CD8-positive, alpha-beta memory T cell (primary cell): ENCODE measurements at regions not wholly inside any gene's neighbourhood (a gene's known extent, or its start where the extent isn't known, plus 50 kb on each side); places are given as distances from the start of the nearest gene placed in this dataset.

ENCODE experiments used
- CTCF ChIA-PET: fragments of 350-600 bp; sonication (Branson Sonifier 250); formaldehyde crosslinking; loops from one replicate; lab custom pipeline; 2021; ENCODE audit warnings: antibody characterized with exemption; lab: Charles Lee
- POLR2A ChIA-PET: fragments of 350-600 bp; sonication (Branson Sonifier 250); formaldehyde crosslinking; loops from one replicate; lab custom pipeline; 2021; ENCODE audit warnings: antibody characterized with exemption; lab: Charles Lee
- DNase-seq, 5 donors: peaks; one replicate each; pipeline versions ENCODE4 v3.0.0 to v3.0.0-alpha.2; 2020 to 2022; ENCODE audit warnings: mixed read lengths in 1 of 5
- H3K27ac ChIP-seq: one replicate; pipeline ENCODE4 v1.7.0; 2013; ENCODE audit warnings: low read depth, mild to moderate bottlenecking, low read length, moderate library complexity
- H3K27me3 ChIP-seq: 2 replicates; pipeline ENCODE4 v1.7.0; 2013; ENCODE audit warnings: low read length, mild to moderate bottlenecking; ENCODE audit not compliant: insufficient read depth, poor library complexity, severe bottlenecking
- H3K36me3 ChIP-seq: 2 replicates; pipeline ENCODE4 v1.7.0; 2013; ENCODE audit warnings: mild to moderate bottlenecking, low read length, moderate library complexity; ENCODE audit not compliant: insufficient read depth
- H3K4me1 ChIP-seq: 2 replicates; pipeline ENCODE4 v1.7.0; 2013; ENCODE audit warnings: mild to moderate bottlenecking, low read length, moderate library complexity; ENCODE audit not compliant: insufficient read depth
- H3K4me3 ChIP-seq: 2 replicates; pipeline ENCODE4 v1.7.0; 2013; ENCODE audit warnings: mild to moderate bottlenecking, low read length
- H3K9me3 ChIP-seq: 2 replicates; pipeline ENCODE4 v1.7.0; 2013; ENCODE audit warnings: mild to moderate bottlenecking, low read length
- H3K27ac Mint-ChIP-seq, 8 donors: one replicate each; pipeline ENCODE4 v1.8.0; 2020 to 2021; ENCODE audit warnings: mixed read lengths in 8 of 8, mild to moderate bottlenecking in 6 of 8, inconsistent platforms in 3 of 8, moderate library complexity in 3 of 8
- H3K27me3 Mint-ChIP-seq, 2 donors: one replicate each; pipeline ENCODE4 v1.8.0; 2020 to 2021; ENCODE audit warnings: mixed read lengths in 2 of 2, mild to moderate bottlenecking in 1 of 2, moderate library complexity in 1 of 2
- H3K36me3 Mint-ChIP-seq, 3 donors: one replicate each; pipeline ENCODE4 v1.8.0; 2020 to 2021; ENCODE audit warnings: mixed read lengths in 3 of 3, inconsistent platforms in 1 of 3, mild to moderate bottlenecking in 1 of 3
- H3K4me1 Mint-ChIP-seq, 3 donors: one replicate each; pipeline ENCODE4 v1.8.0; 2020 to 2021; ENCODE audit warnings: mixed read lengths in 3 of 3, inconsistent platforms in 1 of 3, mild to moderate bottlenecking in 1 of 3
- H3K4me3 Mint-ChIP-seq, 7 donors: one replicate each; pipeline ENCODE4 v1.8.0; 2020 to 2021; ENCODE audit warnings: mixed read lengths in 7 of 7, mild to moderate bottlenecking in 6 of 7, moderate library complexity in 4 of 7, inconsistent platforms in 2 of 7
- H3K9me3 Mint-ChIP-seq, 5 donors: one replicate each; pipeline ENCODE4 v1.8.0; 2020 to 2022; ENCODE audit warnings: mixed read lengths in 5 of 5, mild to moderate bottlenecking in 3 of 5, moderate library complexity in 2 of 5, inconsistent platforms in 1 of 5

DNA sequence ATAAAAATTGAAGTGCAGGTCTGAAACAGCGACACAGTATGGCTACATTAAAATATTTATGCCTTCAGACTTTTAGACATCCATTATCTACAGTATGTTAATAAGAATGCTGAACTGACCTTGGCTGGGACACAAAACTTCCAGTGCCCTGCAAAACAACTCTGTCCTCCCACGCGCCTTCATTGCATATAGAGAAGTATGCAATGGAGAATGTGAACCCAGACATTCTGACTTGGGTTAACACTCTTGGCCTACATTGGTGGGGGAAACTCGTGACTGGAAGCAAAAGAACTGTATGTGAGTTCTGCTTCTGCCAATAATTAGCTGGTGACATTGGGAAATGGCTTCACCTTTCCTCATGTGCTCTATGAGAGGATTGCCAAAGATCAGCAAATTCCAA lies 110.5 kb upstream of the SLC24A5 start:
- H3K4me1 Mint-ChIP-seq: no peaks in the 10 kb centered on the region
- H3K4me3 Mint-ChIP-seq: no peak overlapping the region
- POLR2A ChIA-PET: no interaction called here

DNA sequence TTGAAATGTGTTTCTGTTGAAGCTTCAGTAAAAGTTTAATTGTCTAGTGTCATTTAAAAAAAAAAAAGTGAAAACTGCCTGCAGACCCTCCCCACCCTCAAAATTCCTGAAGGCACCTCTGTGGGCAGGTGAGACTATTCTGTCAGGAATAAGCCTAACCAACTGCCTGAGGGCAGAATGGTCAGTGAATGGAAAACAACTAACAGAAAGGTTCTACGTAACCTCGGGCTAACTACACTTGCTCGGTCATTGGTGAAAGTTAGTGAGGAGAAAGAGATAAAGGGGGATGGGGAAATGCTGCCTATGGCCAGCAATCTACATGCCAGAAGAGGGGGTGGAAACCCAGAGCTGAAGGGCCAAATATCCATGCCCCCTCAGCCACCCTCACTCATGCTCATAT lies 108.6 kb upstream of the SLC24A5 start:
- Histone ChIP-seq H3K27ac (no peak overlapping the region), H3K9me3 (no peaks in the 10 kb centered on the region), H3K27me3 (no peaks in the 10 kb centered on the region), H3K4me1 (no peaks in the 10 kb centered on the region), H3K36me3 (no peaks in the 10 kb centered on the region), H3K4me3 (no peak overlapping the region)
- Mint-ChIP-seq H3K9me3 (peaks cover 0 to 3% (median 0%) of the 10 kb centered on the region in 5 donors), H3K4me3 (no peak overlapping the region), H3K27ac (no peak overlapping the region), H3K27me3 (peaks cover 0 to 2% of the 10 kb centered on the region in 2 donors), H3K4me1 (no peaks in the 10 kb centered on the region), H3K36me3 (no peaks in the 10 kb centered on the region)
- ChIA-PET CTCF (no interaction called here), POLR2A (no interaction called here)
- no peak for DNase-seq

More for the DNA sequence above, 110.5 kb upstream of the SLC24A5 start:
- Histone ChIP-seq H3K4me1 (no peaks in the 10 kb centered on the region), H3K36me3 (no peaks in the 10 kb centered on the region), H3K27me3 (no peaks in the 10 kb centered on the region), H3K4me3 (no peak overlapping the region), H3K27ac (no peak overlapping the region), H3K9me3 (no peaks in the 10 kb centered on the region)
- peaks cover 0 to 2% of the 10 kb centered on the region in 2 donors for H3K27me3 Mint-ChIP-seq
- peaks cover 0 to 3% (median 0%) of the 10 kb centered on the region in 5 donors for H3K9me3 Mint-ChIP-seq
- DNase-seq: no peak
- CTCF ChIA-PET: no interaction called here
- H3K36me3 Mint-ChIP-seq: no peaks in the 10 kb centered on the region
- no peak overlapping the region for H3K27ac Mint-ChIP-seq

DNA sequence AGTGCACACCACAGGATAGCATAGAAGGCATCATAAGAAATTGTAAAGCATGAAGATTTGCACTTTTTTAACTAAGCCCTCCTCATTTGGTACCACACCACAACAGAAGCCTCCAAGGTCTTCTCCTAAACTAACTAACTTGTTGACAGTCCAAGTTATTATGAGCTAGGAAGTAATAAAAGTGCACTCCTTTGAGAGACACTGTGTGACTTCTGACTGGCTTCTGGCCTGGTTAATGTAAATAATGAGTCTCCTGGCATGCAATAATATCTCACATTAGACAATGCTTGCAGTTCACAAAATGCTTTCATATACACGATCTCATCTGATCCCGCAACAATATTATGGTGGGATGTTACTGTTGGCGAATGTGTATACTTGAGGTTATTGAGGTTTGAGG lies 103.9 kb upstream of the SLC24A5 start:
- no peaks in the 10 kb centered on the region for H3K36me3 Mint-ChIP-seq
- peaks cover 0 to 2% (median 0%) of the 10 kb centered on the region in 5 donors for H3K9me3 Mint-ChIP-seq
- no peak for DNase-seq
- CTCF ChIA-PET: no interaction called here
- H3K27me3 Mint-ChIP-seq: peaks cover 0 to 2% of the 10 kb centered on the region in 2 donors
- Histone ChIP-seq H3K36me3 (no peaks in the 10 kb centered on the region), H3K27ac (no peak overlapping the region), H3K9me3 (no peaks in the 10 kb centered on the region), H3K27me3 (no peaks in the 10 kb centered on the region), H3K4me3 (no peak overlapping the region), H3K4me1 (no peaks in the 10 kb centered on the region)
- POLR2A ChIA-PET: no interaction called here
- H3K27ac Mint-ChIP-seq: no peak overlapping the region
- H3K4me1 Mint-ChIP-seq: no peaks in the 10 kb centered on the region
- no peak overlapping the region for H3K4me3 Mint-ChIP-seq

DNA sequence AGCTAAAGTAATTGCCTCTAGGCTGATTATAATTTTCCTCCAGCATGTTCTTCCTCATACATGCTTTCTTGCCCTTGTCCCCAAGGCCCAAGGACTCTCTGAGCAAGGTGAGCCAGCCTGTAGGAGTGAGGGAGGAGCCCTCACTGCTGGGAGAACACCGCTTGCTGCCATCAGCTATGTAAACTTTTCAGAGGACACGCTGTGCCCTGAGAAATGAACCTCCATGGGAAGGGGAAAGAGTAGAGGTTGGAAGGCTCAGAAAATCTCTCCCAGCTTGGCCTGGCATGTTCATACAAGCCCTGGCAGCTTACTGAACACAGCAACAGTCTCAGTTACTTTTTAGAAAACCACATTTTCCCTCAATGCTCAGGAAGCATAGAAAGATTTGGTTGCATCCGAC lies 103.0 kb upstream of the SLC24A5 start:
- H3K27ac Mint-ChIP-seq: no peak overlapping the region
- Histone ChIP-seq H3K27ac (no peak overlapping the region), H3K4me3 (no peak overlapping the region), H3K4me1 (no peaks in the 10 kb centered on the region), H3K9me3 (no peaks in the 10 kb centered on the region), H3K36me3 (no peaks in the 10 kb centered on the region), H3K27me3 (no peaks in the 10 kb centered on the region)
- peaks cover 0 to 2% (median under 1%) of the 10 kb centered on the region in 5 donors for H3K9me3 Mint-ChIP-seq
- H3K27me3 Mint-ChIP-seq: peaks cover 0 to 2% of the 10 kb centered on the region in 2 donors
- no peaks in the 10 kb centered on the region for H3K36me3 Mint-ChIP-seq
- H3K4me3 Mint-ChIP-seq: no peak overlapping the region
- no peaks in the 10 kb centered on the region for H3K4me1 Mint-ChIP-seq
- ChIA-PET CTCF (no interaction called here), POLR2A (no interaction called here)
- DNase-seq: no peak

DNA sequence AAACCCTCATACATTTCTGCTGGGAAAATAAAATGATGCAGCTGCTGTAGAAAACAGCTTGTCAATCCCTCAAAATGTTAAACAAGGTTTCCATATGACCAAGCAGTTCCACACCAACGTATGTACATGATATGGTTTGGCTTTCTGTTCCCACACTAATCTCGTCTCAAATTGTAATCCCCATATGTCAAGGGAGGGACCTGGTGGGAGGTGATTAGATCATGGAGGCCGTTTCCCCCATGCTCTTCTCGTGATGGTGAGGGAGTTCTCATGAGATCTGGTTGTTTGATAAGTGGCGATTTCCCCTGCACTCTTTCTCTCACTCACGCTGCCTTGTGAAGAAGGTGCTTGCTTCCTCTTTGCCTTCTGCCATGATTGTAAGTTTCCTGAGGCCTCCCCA lies 100.6 kb upstream of the SLC24A5 start:
- Mint-ChIP-seq H3K36me3 (no peaks in the 10 kb centered on the region), H3K9me3 (peaks cover 0 to 2% (median 0%) of the 10 kb centered on the region in 5 donors), H3K27me3 (no peaks in the 10 kb centered on the region), H3K27ac (no peak overlapping the region), H3K4me1 (no peaks in the 10 kb centered on the region), H3K4me3 (no peak overlapping the region)
- Histone ChIP-seq H3K27me3 (peaks cover 4% of the 10 kb centered on the region), H3K36me3 (no peaks in the 10 kb centered on the region), H3K27ac (no peak overlapping the region), H3K4me1 (no peaks in the 10 kb centered on the region), H3K9me3 (no peaks in the 10 kb centered on the region), H3K4me3 (no peak overlapping the region)
- ChIA-PET CTCF (no interaction called here), POLR2A (no interaction called here)
- DNase-seq: no peak

DNA sequence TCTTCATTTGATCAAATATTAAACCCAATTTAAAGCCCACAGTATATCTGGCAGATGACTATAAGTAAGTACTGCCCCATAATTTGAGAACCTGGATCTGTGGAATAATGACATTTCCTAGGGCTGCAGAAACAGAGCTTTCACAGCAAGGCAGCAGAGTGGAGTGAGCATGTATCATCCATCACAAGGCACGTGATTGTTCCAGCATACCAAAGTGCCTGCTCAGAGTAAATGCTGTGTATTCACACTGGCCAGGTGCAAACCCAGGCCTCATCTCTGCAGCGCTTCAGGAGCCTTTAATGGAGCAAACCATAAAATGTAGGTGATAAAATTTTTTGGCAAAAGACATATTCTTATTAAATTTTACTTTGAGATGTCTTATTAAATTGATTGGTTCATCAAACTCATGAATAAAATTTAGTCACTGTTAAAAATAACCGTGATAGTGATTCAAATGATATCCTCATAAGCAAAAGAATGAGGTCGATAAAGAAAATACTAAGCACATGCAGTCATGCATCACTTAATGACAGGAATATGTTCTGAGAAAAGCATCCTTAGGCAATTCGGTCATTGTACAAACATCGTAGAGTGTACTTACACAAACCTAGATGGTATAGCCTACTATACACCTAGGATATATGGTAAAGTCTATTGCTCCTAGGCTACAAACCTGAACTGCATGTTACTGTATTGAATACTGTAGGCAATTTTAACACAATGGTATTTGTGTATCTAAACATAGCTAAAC lies 99.3 kb upstream of the SLC24A5 start:
- Mint-ChIP-seq H3K9me3 (peaks cover 0 to 2% (median 0%) of the 10 kb centered on the region in 5 donors), H3K27me3 (no peaks in the 10 kb centered on the region), H3K4me1 (no peaks in the 10 kb centered on the region), H3K36me3 (no peaks in the 10 kb centered on the region), H3K4me3 (no peak overlapping the region), H3K27ac (no peak overlapping the region)
- Histone ChIP-seq H3K4me1 (no peaks in the 10 kb centered on the region), H3K4me3 (no peak overlapping the region), H3K27ac (no peak overlapping the region), H3K9me3 (no peaks in the 10 kb centered on the region), H3K27me3 (peaks cover 4% of the 10 kb centered on the region), H3K36me3 (no peaks in the 10 kb centered on the region)
- ChIA-PET CTCF (no interaction called here), POLR2A (no interaction called here)
- no peak for DNase-seq

DNA sequence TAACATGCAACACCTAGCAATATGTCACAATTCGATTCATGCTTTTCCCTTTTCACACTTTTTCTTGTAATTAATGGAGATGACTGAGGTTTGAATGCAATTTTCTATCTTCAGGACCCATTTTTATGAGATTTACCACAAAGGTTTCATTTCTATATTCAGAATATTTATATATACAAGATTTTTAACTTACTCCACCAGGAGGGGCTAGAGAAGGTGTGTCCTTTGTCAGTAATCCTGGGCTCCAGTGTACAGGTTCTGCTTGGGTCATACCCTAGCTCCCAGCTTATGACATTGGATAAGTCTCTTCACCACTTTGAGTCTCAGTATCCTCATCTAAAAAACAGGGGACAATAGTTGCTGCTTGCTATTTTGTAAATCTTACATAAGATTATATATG lies 95.7 kb upstream of the SLC24A5 start:
- H3K36me3 ChIP-seq: no peaks in the 10 kb centered on the region
- H3K27ac ChIP-seq: no peak overlapping the region
- ChIA-PET CTCF (no interaction called here), POLR2A (no interaction called here)
- H3K4me3 ChIP-seq: no peak overlapping the region
- Mint-ChIP-seq H3K27me3 (no peaks in the 10 kb centered on the region), H3K36me3 (no peaks in the 10 kb centered on the region), H3K4me1 (no peaks in the 10 kb centered on the region), H3K9me3 (peaks cover 0 to 2% (median 0%) of the 10 kb centered on the region in 5 donors), H3K27ac (no peak overlapping the region), H3K4me3 (no peak overlapping the region)
- no peaks in the 10 kb centered on the region for H3K4me1 ChIP-seq
- DNase-seq: no peak
- H3K27me3 ChIP-seq: peaks cover 4% of the 10 kb centered on the region
- no peaks in the 10 kb centered on the region for H3K9me3 ChIP-seq

DNA sequence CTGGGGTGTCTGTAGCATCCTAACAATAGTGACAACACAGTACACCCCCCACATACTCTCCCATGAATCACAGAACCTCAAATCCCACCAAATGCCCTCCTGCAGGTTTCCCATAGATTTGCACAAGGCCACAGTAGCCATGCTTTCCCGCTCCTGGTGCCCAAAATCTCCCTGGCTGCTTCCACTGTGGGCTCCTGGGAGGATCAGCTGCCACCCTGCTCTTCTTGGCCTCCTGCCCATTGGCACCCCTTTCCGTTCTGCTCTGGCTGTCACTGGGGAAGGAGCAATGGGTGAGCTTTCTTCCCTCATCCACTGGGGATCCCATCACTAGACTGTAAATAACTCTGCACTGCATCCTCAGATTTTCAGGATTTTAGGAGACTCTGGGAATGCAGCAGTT lies 92.1 kb upstream of the SLC24A5 start:
- Mint-ChIP-seq H3K9me3 (no peaks in the 10 kb centered on the region), H3K4me3 (no peak overlapping the region), H3K36me3 (no peaks in the 10 kb centered on the region), H3K4me1 (no peaks in the 10 kb centered on the region), H3K27ac (no peak overlapping the region), H3K27me3 (no peaks in the 10 kb centered on the region)
- CTCF ChIA-PET: no interaction called here
- H3K4me3 ChIP-seq: no peak overlapping the region
- POLR2A ChIA-PET: no interaction called here
- no peak overlapping the region for H3K27ac ChIP-seq
- H3K27me3 ChIP-seq: no peaks in the 10 kb centered on the region
- no peaks in the 10 kb centered on the region for H3K9me3 ChIP-seq
- H3K4me1 ChIP-seq: no peaks in the 10 kb centered on the region
- no peak for DNase-seq
- H3K36me3 ChIP-seq: no peaks in the 10 kb centered on the region
